Midbrain (tissue), 1 donor: ENCODE measurements at regions not wholly inside any gene's neighbourhood (a gene's known extent, or its start where the extent isn't known, plus 50 kb on each side); places are given as distances from the start of the nearest gene placed in this dataset.
"Not testable (repeated sequence)": the region's sequence is repeated elsewhere in the genome, so short reads cannot be mapped to it uniquely, and the experiment has no call there.

Source experiments
- DNase-seq: peaks from one replicate; lab custom pipeline; 2025; lab: John Stamatoyannopoulos, UW

GRCh38 chr2:111366641-111367029, 245.9 kb downstream of the BCL2L11 start:
- not testable (repeated sequence) for DNase-seq

- DNase-seq = not testable (repeated sequence)
Measured at GRCh38 chr2:111367080-111367479, 246.4 kb downstream of the BCL2L11 start.

GRCh38 chr2:111367871-111368270, 247.2 kb downstream of the BCL2L11 start:
- not testable (repeated sequence) for DNase-seq

GRCh38 chr2:111368288-111368687, 247.6 kb downstream of the BCL2L11 start:
- DNase-seq = not testable (repeated sequence)

- DNase-seq = not testable (repeated sequence)
Measured at GRCh38 chr2:111373060-111373459, 252.3 kb downstream of the BCL2L11 start.

- DNase-seq = not testable (repeated sequence)
Measured at GRCh38 chr2:111373989-111374388, 253.3 kb downstream of the BCL2L11 start.

GRCh38 chr2:111374734-111375133, 254.0 kb downstream of the BCL2L11 start:
- DNase-seq = not testable (repeated sequence)

GRCh38 chr2:111375320-111375883, 254.7 kb downstream of the BCL2L11 start:
- DNase-seq = not testable (repeated sequence)

- not testable (repeated sequence) for DNase-seq
Measured at GRCh38 chr2:111376272-111376970, 255.7 kb downstream of the BCL2L11 start.

GRCh38 chr2:111376971-111377352, 256.2 kb downstream of the BCL2L11 start:
- DNase-seq = not testable (repeated sequence)

- DNase-seq = not testable (repeated sequence)
Measured at GRCh38 chr2:111377386-111377959, 256.8 kb downstream of the BCL2L11 start.

GRCh38 chr2:111378348-111378747, 257.6 kb downstream of the BCL2L11 start:
- not testable (repeated sequence) for DNase-seq

- DNase-seq = not testable (repeated sequence)
Measured at GRCh38 chr2:111380733-111381439, 260.2 kb downstream of the BCL2L11 start.

GRCh38 chr2:111381530-111382306, 261.0 kb downstream of the BCL2L11 start:
- DNase-seq = not testable (repeated sequence)

- DNase-seq = not testable (repeated sequence)
Measured at GRCh38 chr2:111382507-111382906, 261.8 kb downstream of the BCL2L11 start.

GRCh38 chr2:111383311-111383710, 262.6 kb downstream of the BCL2L11 start:
- DNase-seq = not testable (repeated sequence)

- not testable (repeated sequence) for DNase-seq
Measured at GRCh38 chr2:111385226-111385957, 264.7 kb downstream of the BCL2L11 start.

GRCh38 chr2:111390605-111391004, 269.9 kb downstream of the BCL2L11 start:
- not testable (repeated sequence) for DNase-seq

- DNase-seq = not testable (repeated sequence)
Measured at GRCh38 chr2:111395350-111396128, 274.8 kb downstream of the BCL2L11 start.

- DNase-seq = not testable (repeated sequence)
Measured at GRCh38 chr2:111400598-111401253, 280.0 kb downstream of the BCL2L11 start.
